Prostate gland (tissue), 2 donors: ENCODE measurements at regions not wholly inside any gene's neighbourhood (a gene's known extent, or its start where the extent isn't known, plus 50 kb on each side); places are given as distances from the start of the nearest gene placed in this dataset.

ENCODE experiments used
- POLR2A ChIP-seq: fragments of 450-650 bp; IDR thresholded peaks from one replicate; pipeline ENCODE4 v1.6.1; 2016; ENCODE audit warnings: antibody characterized with exemption, mild to moderate bottlenecking
- TF ChIP-seq, protein P1 (sequence below), 4 experiments: fragments of 200-600 bp in 2 of 4; fragments of 450-650 bp in 2 of 4; sonication (generic) in 2 of 4; IDR thresholded peaks; 1 replicate in 3 of 4; 2 replicates in 1 of 4; pipeline ENCODE4 v1.5.1; 2016 to 2019; ENCODE audit warnings: antibody characterized with exemption in 4 of 4, mild to moderate bottlenecking in 2 of 4, moderate library complexity in 2 of 4

- TF ChIP-seq, protein P1, sequence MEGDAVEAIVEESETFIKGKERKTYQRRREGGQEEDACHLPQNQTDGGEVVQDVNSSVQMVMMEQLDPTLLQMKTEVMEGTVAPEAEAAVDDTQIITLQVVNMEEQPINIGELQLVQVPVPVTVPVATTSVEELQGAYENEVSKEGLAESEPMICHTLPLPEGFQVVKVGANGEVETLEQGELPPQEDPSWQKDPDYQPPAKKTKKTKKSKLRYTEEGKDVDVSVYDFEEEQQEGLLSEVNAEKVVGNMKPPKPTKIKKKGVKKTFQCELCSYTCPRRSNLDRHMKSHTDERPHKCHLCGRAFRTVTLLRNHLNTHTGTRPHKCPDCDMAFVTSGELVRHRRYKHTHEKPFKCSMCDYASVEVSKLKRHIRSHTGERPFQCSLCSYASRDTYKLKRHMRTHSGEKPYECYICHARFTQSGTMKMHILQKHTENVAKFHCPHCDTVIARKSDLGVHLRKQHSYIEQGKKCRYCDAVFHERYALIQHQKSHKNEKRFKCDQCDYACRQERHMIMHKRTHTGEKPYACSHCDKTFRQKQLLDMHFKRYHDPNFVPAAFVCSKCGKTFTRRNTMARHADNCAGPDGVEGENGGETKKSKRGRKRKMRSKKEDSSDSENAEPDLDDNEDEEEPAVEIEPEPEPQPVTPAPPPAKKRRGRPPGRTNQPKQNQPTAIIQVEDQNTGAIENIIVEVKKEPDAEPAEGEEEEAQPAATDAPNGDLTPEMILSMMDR (IDR thresholded peaks at IDR 0.05) = no peak
- no peak for TF ChIP-seq POLR2A
These were observed 104.2 kb downstream of the LRRC30 start for GRCh38 chr18:7334973-7335568.
